EH (cell line): ENCODE measurements at regions not wholly inside any gene's neighbourhood (a gene's known extent, or its start where the extent isn't known, plus 50 kb on each side); places are given as distances from the start of the nearest gene placed in this dataset.
"Not testable (repeated sequence)": the region's sequence is repeated elsewhere in the genome, so short reads cannot be mapped to it uniquely, and the experiment has no call there.

Experiments
- DNase-seq: peaks from one replicate; pipeline ENCODE4 v3.0.0-alpha.2; 2015; ENCODE audit warnings: low read depth

GRCh38 chr5:40453689-40454088 lies 226.0 kb upstream of the PTGER4 start:
- no peak for DNase-seq

GRCh38 chr5:40452874-40453624 lies 226.7 kb upstream of the PTGER4 start:
- no peak for DNase-seq

GRCh38 chr5:40447438-40447837 lies 232.3 kb upstream of the PTGER4 start:
- no peak for DNase-seq

- peak; percentile 82 for DNase-seq
These were observed 232.8 kb upstream of the PTGER4 start for GRCh38 chr5:40446910-40447309.

GRCh38 chr5:40442346-40442745 lies 237.4 kb upstream of the PTGER4 start:
- DNase-seq, result peak; percentile 51

- DNase-seq, result no peak
These were observed 238.0 kb upstream of the PTGER4 start for GRCh38 chr5:40441733-40442132.

GRCh38 chr5:40440746-40441145 lies 239.0 kb upstream of the PTGER4 start:
- DNase-seq, result no peak

GRCh38 chr5:40439103-40439502 lies 240.6 kb upstream of the PTGER4 start:
- DNase-seq, result peak; percentile 7

GRCh38 chr5:40438646-40439045 lies 241.1 kb upstream of the PTGER4 start:
- not testable (repeated sequence) for DNase-seq

- peak; percentile 82 for DNase-seq
These were observed 242.3 kb upstream of the PTGER4 start for GRCh38 chr5:40437452-40437861.

- DNase-seq, result no peak
These were observed 243.0 kb upstream of the PTGER4 start for GRCh38 chr5:40436535-40437237.

- not testable (repeated sequence) for DNase-seq
These were observed 244.0 kb upstream of the PTGER4 start for GRCh38 chr5:40435706-40436105.

- DNase-seq, result no peak
These were observed 246.9 kb upstream of the PTGER4 start for GRCh38 chr5:40432836-40433235.

- no peak for DNase-seq
These were observed 248.0 kb upstream of the PTGER4 start for GRCh38 chr5:40431734-40432133.

- no peak for DNase-seq
These were observed 249.5 kb upstream of the PTGER4 start for GRCh38 chr5:40430101-40430710.

- DNase-seq, result peak; percentile 58
These were observed 250.2 kb upstream of the PTGER4 start for GRCh38 chr5:40429258-40430100.

GRCh38 chr5:40428815-40429214 lies 250.9 kb upstream of the PTGER4 start:
- no peak for DNase-seq

- peak; percentile 75 for DNase-seq
These were observed 251.6 kb upstream of the PTGER4 start for GRCh38 chr5:40428126-40428525.

- not testable (repeated sequence) for DNase-seq
These were observed 262.5 kb upstream of the PTGER4 start for GRCh38 chr5:40417046-40417810.

GRCh38 chr5:40416588-40416987 lies 263.1 kb upstream of the PTGER4 start:
- no peak for DNase-seq

GRCh38 chr5:40416098-40416497 lies 263.6 kb upstream of the PTGER4 start:
- peak; percentile 67 for DNase-seq
